ENCODE measurements at regions not wholly inside any gene's neighbourhood (a gene's known extent, or its start where the extent isn't known, plus 50 kb on each side); places are given as distances from the start of the nearest gene placed in this dataset.

- Histone ChIP-seq H2AFZ (ENCODE audit: low read length) (no peak overlapping the region), H3K4me1 (ENCODE audit: insufficient read depth, low read length, poor library complexity, severe bottlenecking) (peaks cover 41% of the 10 kb centered on the region), H3K9me3 (ENCODE audit: low read length) (peaks cover 24% of the 10 kb centered on the region), H3K4me3 (ENCODE audit: low read depth, low read length, poor library complexity, severe bottlenecking) (no peak overlapping the region), H3K36me3 (ENCODE audit: insufficient read depth, low read length) (no peaks in the 10 kb centered on the region), H4K20me1 (ENCODE audit: insufficient read depth, low read length) (no peaks in the 10 kb centered on the region), H3K9me2 (ENCODE audit: insufficient read depth, low read length) (no peaks in the 10 kb centered on the region), H3K27ac (ENCODE audit: low read depth, low read length, poor library complexity, severe bottlenecking) (no peak overlapping the region), H3K79me2 (ENCODE audit: insufficient read depth, low read depth, low read length) (peaks cover 9% of the 10 kb centered on the region; the same call in 1 of the 2 replicates), H3K4me2 (ENCODE audit: low read length) (no peak overlapping the region)
- ChIA-PET POLR2A (interaction anchor here (1.6 kb wide), 1 partner anchor 15 kb away, joined by 4 read pairs; no protein-coding TSS in a partner anchor), CTCF (ENCODE audit: unreplicated experiment) (no interaction called here)
- TF ChIP-seq EZH2phosphoT487 (IDR thresholded peaks at IDR 0.05; ENCODE audit: borderline replicate concordance, low read depth, low read length) = no peak
- no peak for TF ChIP-seq CTCF (conservative IDR thresholded peaks at IDR 0.05; ENCODE audit: low read length)
- BruUV-seq (replicated peaks) = no TSS peak
- DNase-seq (ENCODE audit: low spot score) = no peak
- intact Hi-C loops (cut with micrococcal nuclease; ENCODE audit: unreplicated experiment) = loop anchor here (1.0 kb wide), 1 partner anchor 513 kb away; no protein-coding TSS in a partner anchor
Observed at GRCh38 chr16:87077750-87078127, 239.5 kb downstream of the C16orf95 start.

- intact Hi-C loops (cut with micrococcal nuclease; ENCODE audit: unreplicated experiment) = no loop called here
- no TSS peak for BruUV-seq (replicated peaks)
- ChIA-PET POLR2A (no interaction called here), CTCF (ENCODE audit: unreplicated experiment) (no interaction called here)
- H2AFZ ChIP-seq (ENCODE audit: low read length) = no peak overlapping the region
- no peak for DNase-seq (ENCODE audit: low spot score)
- peaks cover 15% of the 10 kb centered on the region for H3K4me1 ChIP-seq (ENCODE audit: insufficient read depth, low read length, poor library complexity, severe bottlenecking)
- H3K79me2 ChIP-seq (ENCODE audit: insufficient read depth, low read depth, low read length) = no peaks in the 10 kb centered on the region
- peaks cover 24% of the 10 kb centered on the region for H3K9me3 ChIP-seq (ENCODE audit: low read length)
- H4K20me1 ChIP-seq (ENCODE audit: insufficient read depth, low read length) = no peaks in the 10 kb centered on the region
- H3K9me2 ChIP-seq (ENCODE audit: insufficient read depth, low read length) = no peaks in the 10 kb centered on the region
- H3K4me2 ChIP-seq (ENCODE audit: low read length) = no peak overlapping the region
- no peak overlapping the region for H3K27ac ChIP-seq (ENCODE audit: low read depth, low read length, poor library complexity, severe bottlenecking)
- no peaks in the 10 kb centered on the region for H3K36me3 ChIP-seq (ENCODE audit: insufficient read depth, low read length)
- TF ChIP-seq EZH2phosphoT487 (IDR thresholded peaks at IDR 0.05; ENCODE audit: borderline replicate concordance, low read depth, low read length) (no peak), CTCF (conservative IDR thresholded peaks at IDR 0.05; ENCODE audit: low read length) (no peak)
- H3K4me3 ChIP-seq (ENCODE audit: low read depth, low read length, poor library complexity, severe bottlenecking) = no peak overlapping the region
Observed at GRCh38 chr16:87080571-87081167, 236.5 kb downstream of the C16orf95 start.

GRCh38 chr16:87085441-87085840 is 231.8 kb downstream of the C16orf95 start:
- CTCF ChIA-PET (ENCODE audit: unreplicated experiment) = no interaction called here
- BruUV-seq (replicated peaks) = no TSS peak

More at GRCh38 chr16:87085441-87085840, 231.8 kb downstream of the C16orf95 start:
- H3K4me1 ChIP-seq (ENCODE audit: insufficient read depth, low read length, poor library complexity, severe bottlenecking) = no peaks in the 10 kb centered on the region
- H3K9me3 ChIP-seq (ENCODE audit: low read length) = peaks cover 13% of the 10 kb centered on the region
- POLR2A ChIA-PET = no interaction called here
- H2AFZ ChIP-seq (ENCODE audit: low read length) = no peak overlapping the region
- H3K4me3 ChIP-seq (ENCODE audit: low read depth, low read length, poor library complexity, severe bottlenecking) = no peak overlapping the region
- H3K4me2 ChIP-seq (ENCODE audit: low read length) = no peak overlapping the region
- intact Hi-C loops (cut with micrococcal nuclease; ENCODE audit: unreplicated experiment) = no loop called here
- TF ChIP-seq CTCF (conservative IDR thresholded peaks at IDR 0.05; ENCODE audit: low read length) = no peak
- TF ChIP-seq EZH2phosphoT487 (IDR thresholded peaks at IDR 0.05; ENCODE audit: borderline replicate concordance, low read depth, low read length) = no peak
- H3K27ac ChIP-seq (ENCODE audit: low read depth, low read length, poor library complexity, severe bottlenecking) = no peak overlapping the region
- no peaks in the 10 kb centered on the region for H3K79me2 ChIP-seq (ENCODE audit: insufficient read depth, low read depth, low read length)
- H3K36me3 ChIP-seq (ENCODE audit: insufficient read depth, low read length) = no peaks in the 10 kb centered on the region
- H4K20me1 ChIP-seq (ENCODE audit: insufficient read depth, low read length) = no peaks in the 10 kb centered on the region
- no peaks in the 10 kb centered on the region for H3K9me2 ChIP-seq (ENCODE audit: insufficient read depth, low read length)
- no peak for DNase-seq (ENCODE audit: low spot score)

Data from OCI-LY7 (cell line).